ENCODE measurements at regions not wholly inside any gene's neighbourhood (a gene's known extent, or its start where the extent isn't known, plus 50 kb on each side); places are given as distances from the start of the nearest gene placed in this dataset.
"Not testable (repeated sequence)": the region's sequence is repeated elsewhere in the genome, so short reads cannot be mapped to it uniquely, and the experiment has no call there.

GRCh38 chr10:47711428-47711827 is 52.0 kb downstream of the SYT15B start:
- in situ Hi-C loops (cut with HindIII; ENCODE audit: low pct_unique_long_range_greater_than_20kb, low sequenced_read_pairs); DNase-seq (ENCODE audit: low read depth in 1 of 2, low spot score in 1 of 2): not testable (repeated sequence)

- in situ Hi-C loops (cut with HindIII; ENCODE audit: low pct_unique_long_range_greater_than_20kb, low sequenced_read_pairs); DNase-seq (ENCODE audit: low read depth in 1 of 2, low spot score in 1 of 2): not testable (repeated sequence)
Measured at GRCh38 chr10:47710443-47710842, 52.9 kb downstream of the SYT15B start.

- in situ Hi-C loops (cut with HindIII; ENCODE audit: low pct_unique_long_range_greater_than_20kb, low sequenced_read_pairs): not testable (repeated sequence)
- DNase-seq (ENCODE audit: low read depth in 1 of 2, low spot score in 1 of 2): peak in 1 of 2 experiments; percentile 7
Measured at GRCh38 chr10:47705698-47706414, 57.5 kb downstream of the SYT15B start.

GRCh38 chr10:47701285-47701684 is 62.1 kb downstream of the SYT15B start:
- DNase-seq (ENCODE audit: low read depth in 1 of 2, low spot score in 1 of 2); in situ Hi-C loops (cut with HindIII; ENCODE audit: low pct_unique_long_range_greater_than_20kb, low sequenced_read_pairs): not testable (repeated sequence)

- in situ Hi-C loops (cut with HindIII; ENCODE audit: low pct_unique_long_range_greater_than_20kb, low sequenced_read_pairs); DNase-seq (ENCODE audit: low read depth in 1 of 2, low spot score in 1 of 2): not testable (repeated sequence)
Measured at GRCh38 chr10:47699854-47700253, 63.5 kb downstream of the SYT15B start.

- not testable (repeated sequence) for DNase-seq (ENCODE audit: low read depth in 1 of 2, low spot score in 1 of 2)
Measured at GRCh38 chr10:47696170-47696569, 67.2 kb downstream of the SYT15B start.

GRCh38 chr10:47695149-47695548 is 68.2 kb downstream of the SYT15B start:
- in situ Hi-C loops (cut with HindIII; ENCODE audit: low pct_unique_long_range_greater_than_20kb, low sequenced_read_pairs): not testable (repeated sequence)

More at GRCh38 chr10:47696170-47696569, 67.2 kb downstream of the SYT15B start:
- in situ Hi-C loops (cut with HindIII; ENCODE audit: low pct_unique_long_range_greater_than_20kb, low sequenced_read_pairs): not testable (repeated sequence)

GRCh38 chr10:47690304-47690703 is 73.1 kb downstream of the SYT15B start:
- DNase-seq (ENCODE audit: low read depth in 1 of 2, low spot score in 1 of 2); in situ Hi-C loops (cut with HindIII; ENCODE audit: low pct_unique_long_range_greater_than_20kb, low sequenced_read_pairs): not testable (repeated sequence)

More at GRCh38 chr10:47695149-47695548, 68.2 kb downstream of the SYT15B start:
- not testable (repeated sequence) for DNase-seq (ENCODE audit: low read depth in 1 of 2, low spot score in 1 of 2)

GRCh38 chr10:47683826-47684475 is 79.4 kb downstream of the SYT15B start:
- DNase-seq (ENCODE audit: low read depth in 1 of 2, low spot score in 1 of 2); in situ Hi-C loops (cut with HindIII; ENCODE audit: low pct_unique_long_range_greater_than_20kb, low sequenced_read_pairs): not testable (repeated sequence)

GRCh38 chr10:47681638-47681990 is 81.8 kb downstream of the SYT15B start:
- DNase-seq (ENCODE audit: low read depth in 1 of 2, low spot score in 1 of 2); in situ Hi-C loops (cut with HindIII; ENCODE audit: low pct_unique_long_range_greater_than_20kb, low sequenced_read_pairs): not testable (repeated sequence)

- in situ Hi-C loops (cut with HindIII; ENCODE audit: low pct_unique_long_range_greater_than_20kb, low sequenced_read_pairs); DNase-seq (ENCODE audit: low read depth in 1 of 2, low spot score in 1 of 2): not testable (repeated sequence)
Measured at GRCh38 chr10:47680848-47681637, 82.3 kb downstream of the SYT15B start.

- in situ Hi-C loops (cut with HindIII; ENCODE audit: low pct_unique_long_range_greater_than_20kb, low sequenced_read_pairs); DNase-seq (ENCODE audit: low read depth in 1 of 2, low spot score in 1 of 2): not testable (repeated sequence)
Measured at GRCh38 chr10:47676102-47676501, 87.3 kb downstream of the SYT15B start.

- in situ Hi-C loops (cut with HindIII; ENCODE audit: low pct_unique_long_range_greater_than_20kb, low sequenced_read_pairs): not testable (repeated sequence)
Measured at GRCh38 chr10:47675577-47675976, 87.8 kb downstream of the SYT15B start.

GRCh38 chr10:47673128-47673527 is 90.3 kb downstream of the SYT15B start:
- in situ Hi-C loops (cut with HindIII; ENCODE audit: low pct_unique_long_range_greater_than_20kb, low sequenced_read_pairs); DNase-seq (ENCODE audit: low read depth in 1 of 2, low spot score in 1 of 2): not testable (repeated sequence)

More at GRCh38 chr10:47675577-47675976, 87.8 kb downstream of the SYT15B start:
- DNase-seq (ENCODE audit: low read depth in 1 of 2, low spot score in 1 of 2): not testable (repeated sequence)

GRCh38 chr10:47670857-47671256 is 92.5 kb downstream of the SYT15B start:
- in situ Hi-C loops (cut with HindIII; ENCODE audit: low pct_unique_long_range_greater_than_20kb, low sequenced_read_pairs); DNase-seq (ENCODE audit: low read depth in 1 of 2, low spot score in 1 of 2): not testable (repeated sequence)

- in situ Hi-C loops (cut with HindIII; ENCODE audit: low pct_unique_long_range_greater_than_20kb, low sequenced_read_pairs); DNase-seq (ENCODE audit: low read depth in 1 of 2, low spot score in 1 of 2): not testable (repeated sequence)
Measured at GRCh38 chr10:47661955-47662577, 101.3 kb downstream of the SYT15B start.

- in situ Hi-C loops (cut with HindIII; ENCODE audit: low pct_unique_long_range_greater_than_20kb, low sequenced_read_pairs): not testable (repeated sequence)
Measured at GRCh38 chr10:47656732-47657131, 106.7 kb downstream of the SYT15B start.

GRCh38 chr10:47654161-47654560 is 109.2 kb downstream of the SYT15B start:
- DNase-seq (ENCODE audit: low read depth in 1 of 2, low spot score in 1 of 2); in situ Hi-C loops (cut with HindIII; ENCODE audit: low pct_unique_long_range_greater_than_20kb, low sequenced_read_pairs): not testable (repeated sequence)

More at GRCh38 chr10:47656732-47657131, 106.7 kb downstream of the SYT15B start:
- not testable (repeated sequence) for DNase-seq (ENCODE audit: low read depth in 1 of 2, low spot score in 1 of 2)
